GM19395 (cell line): ENCODE measurements at regions not wholly inside any gene's neighbourhood (a gene's known extent, or its start where the extent isn't known, plus 50 kb on each side); places are given as distances from the start of the nearest gene placed in this dataset.
A peak's percentile ranks its signal among the peaks of the same experiment; 100 is the strongest.

ENCODE experiments used
- ATAC-seq: cut with Tn5 transposase; IDR thresholded peaks from one replicate; pipeline ENCODE4 v1.9.1; 2021; ENCODE audit warnings: mild to moderate bottlenecking, moderate library complexity; ENCODE audit not compliant: unreplicated experiment

- no peak for ATAC-seq
Measured at GRCh38 chr16:73771196-73772064, 525.2 kb upstream of the PSMD7 start.

- no peak for ATAC-seq
Measured at GRCh38 chr16:73768786-73769203, 527.8 kb upstream of the PSMD7 start.

- ATAC-seq = no peak
Measured at GRCh38 chr16:73764321-73764720, 532.3 kb upstream of the PSMD7 start.

GRCh38 chr16:73756289-73757178 is 540.1 kb upstream of the PSMD7 start:
- no peak for ATAC-seq

GRCh38 chr16:73753931-73754330 is 542.7 kb upstream of the PSMD7 start:
- no peak for ATAC-seq

GRCh38 chr16:73750639-73751038 is 546.0 kb upstream of the PSMD7 start:
- ATAC-seq = no peak

- ATAC-seq = no peak
Measured at GRCh38 chr16:73747328-73747727, 549.3 kb upstream of the PSMD7 start.

- no peak for ATAC-seq
Measured at GRCh38 chr16:73746554-73746953, 550.1 kb upstream of the PSMD7 start.

GRCh38 chr16:73743665-73744496 is 552.7 kb upstream of the PSMD7 start:
- no peak for ATAC-seq

GRCh38 chr16:73739049-73739769 is 557.4 kb upstream of the PSMD7 start:
- no peak for ATAC-seq

GRCh38 chr16:73738266-73738665 is 558.3 kb upstream of the PSMD7 start:
- no peak for ATAC-seq

- no peak for ATAC-seq
Measured at GRCh38 chr16:73737637-73738036, 559.0 kb upstream of the PSMD7 start.

GRCh38 chr16:73735954-73736353 is 560.7 kb upstream of the PSMD7 start:
- ATAC-seq = no peak

- ATAC-seq = peak; percentile 67
Measured at GRCh38 chr16:73735018-73735417, 561.6 kb upstream of the PSMD7 start.

GRCh38 chr16:73732681-73733080 is 563.9 kb upstream of the PSMD7 start:
- ATAC-seq = no peak

GRCh38 chr16:73732143-73732542 is 564.5 kb upstream of the PSMD7 start:
- no peak for ATAC-seq

GRCh38 chr16:73730481-73731090 is 566.0 kb upstream of the PSMD7 start:
- ATAC-seq = no peak

- ATAC-seq = no peak
Measured at GRCh38 chr16:73725156-73725555, 571.5 kb upstream of the PSMD7 start.

GRCh38 chr16:73724503-73724902 is 572.1 kb upstream of the PSMD7 start:
- no peak for ATAC-seq
